ENCODE measurements at regions not wholly inside any gene's neighbourhood (a gene's known extent, or its start where the extent isn't known, plus 50 kb on each side); places are given as distances from the start of the nearest gene placed in this dataset.

- no peak for DNase-seq
These were observed 81.5 kb downstream of the NDUFS5 start for GRCh38 chr1:39107341-39108290.

GRCh38 chr1:39109644-39110043 is 83.5 kb downstream of the NDUFS5 start:
- no peak for DNase-seq

- no peak for DNase-seq
These were observed 84.2 kb downstream of the NDUFS5 start for GRCh38 chr1:39110325-39110851.

GRCh38 chr1:39110882-39111281 is 84.7 kb downstream of the NDUFS5 start:
- no peak for DNase-seq

- DNase-seq = no peak
These were observed 87.1 kb downstream of the NDUFS5 start for GRCh38 chr1:39113109-39113743.

- DNase-seq = no peak
These were observed 89.0 kb upstream of the MACF1 start for GRCh38 chr1:39115271-39116110.

- DNase-seq = no peak
These were observed 88.3 kb upstream of the MACF1 start for GRCh38 chr1:39116116-39116607.

- DNase-seq = no peak
These were observed 87.4 kb upstream of the MACF1 start for GRCh38 chr1:39116860-39117728.

- DNase-seq = no peak
These were observed 86.5 kb upstream of the MACF1 start for GRCh38 chr1:39117899-39118450.

GRCh38 chr1:39122056-39122455 is 82.4 kb upstream of the MACF1 start:
- no peak for DNase-seq

GRCh38 chr1:39124282-39124681 is 80.2 kb upstream of the MACF1 start:
- DNase-seq = no peak

- no peak for DNase-seq
These were observed 77.0 kb upstream of the MACF1 start for GRCh38 chr1:39127513-39127912.

GRCh38 chr1:39128126-39128525 is 76.4 kb upstream of the MACF1 start:
- DNase-seq = no peak

- DNase-seq = no peak
These were observed 75.5 kb upstream of the MACF1 start for GRCh38 chr1:39128959-39129358.

GRCh38 chr1:39129514-39129913 is 75.0 kb upstream of the MACF1 start:
- no peak for DNase-seq

GRCh38 chr1:39130325-39130724 is 74.2 kb upstream of the MACF1 start:
- DNase-seq = no peak

- DNase-seq = no peak
These were observed 72.6 kb upstream of the MACF1 start for GRCh38 chr1:39131940-39132339.

- no peak for DNase-seq
These were observed 71.8 kb upstream of the MACF1 start for GRCh38 chr1:39132505-39133339.

GRCh38 chr1:39133340-39133684 is 71.2 kb upstream of the MACF1 start:
- no peak for DNase-seq

GRCh38 chr1:39134768-39135333 is 69.6 kb upstream of the MACF1 start:
- no peak for DNase-seq

All from T-helper 1 cell (primary cell).